GM23338 (cell line): ENCODE measurements at regions not wholly inside any gene's neighbourhood (a gene's known extent, or its start where the extent isn't known, plus 50 kb on each side); places are given as distances from the start of the nearest gene placed in this dataset.

Experiments
- ATAC-seq: fragments of 200-7000 bp; cut with Tn5 transposase; 3 replicates; pipeline ENCODE4 v1.9.1; 2020
- DNase-seq: peaks from one replicate; pipeline ENCODE4 v3.0.0-alpha.2; 2015; ENCODE audit warnings: low spot score
- H2AFZ ChIP-seq: fragments of 200-600 bp; sonication (generic); 2 replicates; pipeline ENCODE4 v1.8.0; 2016; ENCODE audit warnings: antibody characterized with exemption, mild to moderate bottlenecking, moderate library complexity
- H3F3A ChIP-seq: fragments of 200-600 bp; sonication (generic); replicated peaks from 2 replicates; pipeline ENCODE4 v1.8.0; 2017; ENCODE audit warnings: antibody characterized with exemption, mixed run types, low read depth
- H3K27ac ChIP-seq: fragments of 200-600 bp; sonication (generic); 2 replicates; pipeline ENCODE4 v1.6.1; 2016; ENCODE audit warnings: low read depth
- H3K27me3 ChIP-seq: fragments of 200-600 bp; sonication (generic); 2 replicates; pipeline ENCODE4 v1.8.0; 2016; ENCODE audit warnings: mild to moderate bottlenecking, mixed run types, moderate library complexity; ENCODE audit not compliant: insufficient read depth
- H3K36me3 ChIP-seq: fragments of 200-600 bp; sonication (generic); 2 replicates; pipeline ENCODE4 v1.8.0; 2016; ENCODE audit warnings: mild to moderate bottlenecking; ENCODE audit not compliant: insufficient read depth
- H3K4me1 ChIP-seq: fragments of 200-600 bp; sonication (generic); 2 replicates; pipeline ENCODE4 v1.8.0; 2016; ENCODE audit warnings: mild to moderate bottlenecking, moderate library complexity; ENCODE audit not compliant: insufficient read depth
- H3K4me2 ChIP-seq: fragments of 200-600 bp; sonication (generic); 2 replicates; pipeline ENCODE4 v1.7.1; 2017; ENCODE audit warnings: mixed run types
- H3K4me3 ChIP-seq: fragments of 200-600 bp; sonication (generic); 2 replicates; pipeline ENCODE4 v1.6.1; 2016; ENCODE audit warnings: mixed run types
- H3K79me2 ChIP-seq: fragments of 200-600 bp; sonication (generic); replicated peaks from 2 replicates; pipeline ENCODE4 v1.8.0; 2017; ENCODE audit warnings: mild to moderate bottlenecking; ENCODE audit not compliant: insufficient read depth
- H3K9me2 ChIP-seq: fragments of 200-600 bp; sonication (generic); 2 replicates; pipeline ENCODE4 v1.8.0; 2017; ENCODE audit not compliant: insufficient read depth
- H4K20me1 ChIP-seq: fragments of 200-600 bp; sonication (generic); replicated peaks from 2 replicates; pipeline ENCODE4 v1.8.0; 2017; ENCODE audit warnings: mild to moderate bottlenecking; ENCODE audit not compliant: insufficient read depth
- H3K27ac Mint-ChIP-seq: 2 replicates; pipeline ENCODE4 v1.8.0; 2020; ENCODE audit warnings: inconsistent platforms, mild to moderate bottlenecking, moderate library complexity, mixed read lengths
- H3K27me3 Mint-ChIP-seq: 3 replicates; pipeline ENCODE4 v1.8.0; 2022; ENCODE audit warnings: low read depth, mild to moderate bottlenecking, moderate library complexity, mixed read lengths, inconsistent platforms; ENCODE audit not compliant: insufficient read depth, poor library complexity
- H3K36me3 Mint-ChIP-seq: 3 replicates; pipeline ENCODE4 v1.8.0; 2021; ENCODE audit warnings: low read depth, mild to moderate bottlenecking, inconsistent platforms, moderate library complexity, mixed read lengths
- H3K4me1 Mint-ChIP-seq: 3 replicates; pipeline ENCODE4 v1.8.0; 2020; ENCODE audit warnings: mild to moderate bottlenecking, inconsistent platforms, mixed read lengths
- H3K4me3 Mint-ChIP-seq: 3 replicates; pipeline ENCODE4 v1.8.0; 2021; ENCODE audit warnings: moderate library complexity, mild to moderate bottlenecking, inconsistent platforms, mixed read lengths
- H3K9me3 Mint-ChIP-seq: 3 replicates; pipeline ENCODE4 v1.8.0; 2020; ENCODE audit warnings: moderate library complexity, mild to moderate bottlenecking, inconsistent platforms, mixed read lengths
- CREB1 ChIP-seq: fragments of 250-450 bp; sonication (Bioruptor Pico); IDR thresholded peaks from 2 replicates; pipeline ENCODE4 v1.5.0; 2020; ENCODE audit warnings: low read depth, mild to moderate bottlenecking, moderate library complexity
- CTCF ChIP-seq, 2 experiments: fragments of 200-600 bp in 1 of 2; sonication (generic) in 1 of 2; conservative IDR thresholded peaks; 2 replicates each; pipeline versions ENCODE4 v1.5.1 to v1.6.1; 2016 to 2017; ENCODE audit warnings: antibody characterized with exemption in 2 of 2, low read depth in 2 of 2, mild to moderate bottlenecking in 2 of 2, moderate library complexity in 1 of 2
- ETS1 ChIP-seq: IDR thresholded peaks from 2 replicates; pipeline ENCODE4 v1.6.1; 2016; ENCODE audit warnings: antibody characterized with exemption
- EZH2 ChIP-seq: fragments of 200-600 bp; sonication (generic); IDR thresholded peaks from one replicate; pipeline ENCODE4 v1.8.0; 2017; ENCODE audit warnings: antibody characterized with exemption, mild to moderate bottlenecking, low read depth; ENCODE audit not compliant: unreplicated experiment
- EZH2phosphoT487 ChIP-seq: fragments of 200-600 bp; sonication (generic); IDR thresholded peaks from one replicate; pipeline ENCODE4 v1.8.1; 2018; ENCODE audit warnings: antibody characterized with exemption; ENCODE audit not compliant: unreplicated experiment
- JUNB ChIP-seq: IDR thresholded peaks from one replicate; pipeline ENCODE4 v1.6.1; 2016; ENCODE audit warnings: antibody characterized with exemption; ENCODE audit not compliant: unreplicated experiment
- NANOG ChIP-seq: IDR thresholded peaks from 2 replicates; pipeline ENCODE4 v1.6.1; 2016; ENCODE audit warnings: antibody characterized with exemption, borderline replicate concordance
- POLR2AphosphoS5 ChIP-seq: IDR thresholded peaks from 2 replicates; pipeline ENCODE4 v1.6.1; 2016; ENCODE audit warnings: antibody characterized with exemption, low read depth
- REST ChIP-seq: IDR thresholded peaks from one replicate; pipeline ENCODE4 v1.6.1; 2018; ENCODE audit warnings: antibody characterized with exemption; ENCODE audit not compliant: unreplicated experiment
- STAT1 ChIP-seq: IDR thresholded peaks from one replicate; pipeline ENCODE4 v1.6.1; 2016; ENCODE audit warnings: antibody characterized with exemption; ENCODE audit not compliant: unreplicated experiment
- ZNF114 ChIP-seq: fragments of 250-450 bp; sonication (Bioruptor Pico); IDR thresholded peaks from 2 replicates; pipeline ENCODE4 v1.5.0; 2020; ENCODE audit warnings: mild to moderate bottlenecking, moderate library complexity
- ZNF331 ChIP-seq: fragments of 250-450 bp; sonication (Bioruptor Pico); IDR thresholded peaks from 2 replicates; pipeline ENCODE4 v1.5.0; 2020; ENCODE audit warnings: low read depth, mild to moderate bottlenecking, moderate library complexity
- ZNF462 ChIP-seq: fragments of 250-450 bp; sonication (Bioruptor Pico); IDR thresholded peaks from 2 replicates; pipeline ENCODE4 v1.5.0; 2020; ENCODE audit warnings: mild to moderate bottlenecking, moderate library complexity

GRCh38 chr13:21231426-21231940 lies 55.0 kb downstream of the MRPL57 start:
- TF ChIP-seq REST: no peak
- TF ChIP-seq EZH2phosphoT487: no peak
- TF ChIP-seq ETS1: no peak
- no peak for TF ChIP-seq JUNB
- TF ChIP-seq ZNF462: no peak
- no peak for TF ChIP-seq ZNF331 (CRISPR knock-in tag)
- no peak for TF ChIP-seq POLR2AphosphoS5
- no peak for TF ChIP-seq NANOG
- no peak for TF ChIP-seq EZH2
- no peak for TF ChIP-seq STAT1
- no peak for TF ChIP-seq CTCF (conservative IDR thresholded peaks at IDR 0.05; ENCODE audit: low read depth in 2 of 2)
- no peak for TF ChIP-seq CREB1 (CRISPR knock-in tag)
- no peak for TF ChIP-seq ZNF114 (CRISPR knock-in tag)
- Histone ChIP-seq H3K4me3 (no peak overlapping the region), H3K27ac (no peak overlapping the region), H3F3A (no peaks in the 10 kb centered on the region), H4K20me1 (no peaks in the 10 kb centered on the region), H3K27me3 (no peaks in the 10 kb centered on the region), H2AFZ (no peak overlapping the region), H3K9me2 (peaks cover 8% of the 10 kb centered on the region; the same call in 1 of the 2 replicates), H3K4me1 (no peaks in the 10 kb centered on the region), H3K4me2 (no peak overlapping the region), H3K36me3 (no peaks in the 10 kb centered on the region), H3K79me2 (no peaks in the 10 kb centered on the region)
- DNase-seq (no peak), ATAC-seq (no peak)
- H3K4me3 Mint-ChIP-seq: no peak overlapping the region
- no peaks in the 10 kb centered on the region for H3K27me3 Mint-ChIP-seq
- H3K27ac Mint-ChIP-seq: no peak overlapping the region
- no peaks in the 10 kb centered on the region for H3K36me3 Mint-ChIP-seq
- no peaks in the 10 kb centered on the region for H3K9me3 Mint-ChIP-seq
- no peaks in the 10 kb centered on the region; the same call in 2 of the 3 replicates for H3K4me1 Mint-ChIP-seq
